C4-2B (cell line): ENCODE measurements at regions not wholly inside any gene's neighbourhood (a gene's known extent, or its start where the extent isn't known, plus 50 kb on each side); places are given as distances from the start of the nearest gene placed in this dataset.

Experiments
- H3K27ac ChIP-seq: fragments of 450-650 bp; 2 replicates; pipeline ENCODE4 v1.5.1; 2017
- CTCF ChIP-seq: fragments of 450-650 bp; conservative IDR thresholded peaks from 2 replicates; pipeline ENCODE4 v1.5.1; 2017; ENCODE audit warnings: mild to moderate bottlenecking
- ZFX ChIP-seq: fragments of 450-650 bp; IDR thresholded peaks from 2 replicates; pipeline ENCODE4 v1.6.1; 2017

- no peak for TF ChIP-seq CTCF
- no peak for TF ChIP-seq ZFX
- no peak overlapping the region for H3K27ac ChIP-seq
These were observed 80.0 kb upstream of the CLPB start for GRCh38 chr11:72514331-72514730.

- no peak overlapping the region for H3K27ac ChIP-seq
- no peak for TF ChIP-seq ZFX
- TF ChIP-seq CTCF, result no peak
These were observed 79.1 kb upstream of the CLPB start for GRCh38 chr11:72513411-72513810.

GRCh38 chr11:72512956-72513355 is 78.6 kb upstream of the CLPB start:
- TF ChIP-seq ZFX (no peak), CTCF (no peak)
- H3K27ac ChIP-seq, result no peak overlapping the region

GRCh38 chr11:72511393-72512047 is 77.2 kb upstream of the CLPB start:
- no peak for TF ChIP-seq CTCF
- TF ChIP-seq ZFX, result no peak
- H3K27ac ChIP-seq, result no peak overlapping the region

GRCh38 chr11:72507050-72507449 is 72.7 kb upstream of the CLPB start:
- H3K27ac ChIP-seq, result no peak overlapping the region
- TF ChIP-seq CTCF (no peak), ZFX (no peak)

GRCh38 chr11:72497731-72498130 is 63.4 kb upstream of the CLPB start:
- TF ChIP-seq CTCF (no peak), ZFX (no peak)
- H3K27ac ChIP-seq, result no peak overlapping the region

- H3K27ac ChIP-seq, result no peak overlapping the region
- TF ChIP-seq ZFX, result no peak
- TF ChIP-seq CTCF, result no peak
These were observed 59.7 kb upstream of the CLPB start for GRCh38 chr11:72494109-72494429.
